ENCODE measurements at regions not wholly inside any gene's neighbourhood (a gene's known extent, or its start where the extent isn't known, plus 50 kb on each side); places are given as distances from the start of the nearest gene placed in this dataset.
A peak's percentile ranks its signal among the peaks of the same experiment; 100 is the strongest.

DNA sequence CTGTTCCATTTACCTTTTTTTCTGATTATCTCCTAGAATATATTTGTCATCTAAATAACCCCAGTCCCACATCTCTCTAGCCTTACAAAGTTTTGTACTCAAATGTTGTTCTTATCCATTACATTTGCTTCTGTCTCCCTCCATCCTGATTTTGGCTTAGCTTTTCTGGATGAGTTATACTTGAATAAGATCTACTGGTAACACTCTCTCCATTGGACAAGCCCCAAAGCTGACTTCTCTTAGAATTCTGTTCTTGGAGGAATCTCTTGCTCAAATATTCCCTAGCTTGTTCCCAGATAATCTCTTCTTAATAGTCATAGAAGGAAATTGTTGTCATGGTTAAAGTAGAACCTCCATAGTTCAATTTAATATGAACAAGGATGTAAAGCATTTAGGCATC is 115.5 kb upstream of the HS3ST1 start:
- peak overlapping the region in 2 of 10 donors; percentile 10 to 49 for H3K27ac ChIP-seq
- TF ChIP-seq, protein P1, sequence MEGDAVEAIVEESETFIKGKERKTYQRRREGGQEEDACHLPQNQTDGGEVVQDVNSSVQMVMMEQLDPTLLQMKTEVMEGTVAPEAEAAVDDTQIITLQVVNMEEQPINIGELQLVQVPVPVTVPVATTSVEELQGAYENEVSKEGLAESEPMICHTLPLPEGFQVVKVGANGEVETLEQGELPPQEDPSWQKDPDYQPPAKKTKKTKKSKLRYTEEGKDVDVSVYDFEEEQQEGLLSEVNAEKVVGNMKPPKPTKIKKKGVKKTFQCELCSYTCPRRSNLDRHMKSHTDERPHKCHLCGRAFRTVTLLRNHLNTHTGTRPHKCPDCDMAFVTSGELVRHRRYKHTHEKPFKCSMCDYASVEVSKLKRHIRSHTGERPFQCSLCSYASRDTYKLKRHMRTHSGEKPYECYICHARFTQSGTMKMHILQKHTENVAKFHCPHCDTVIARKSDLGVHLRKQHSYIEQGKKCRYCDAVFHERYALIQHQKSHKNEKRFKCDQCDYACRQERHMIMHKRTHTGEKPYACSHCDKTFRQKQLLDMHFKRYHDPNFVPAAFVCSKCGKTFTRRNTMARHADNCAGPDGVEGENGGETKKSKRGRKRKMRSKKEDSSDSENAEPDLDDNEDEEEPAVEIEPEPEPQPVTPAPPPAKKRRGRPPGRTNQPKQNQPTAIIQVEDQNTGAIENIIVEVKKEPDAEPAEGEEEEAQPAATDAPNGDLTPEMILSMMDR (IDR thresholded peaks at IDR 0.05) = no peak
- ATAC-seq = no peak

DNA sequence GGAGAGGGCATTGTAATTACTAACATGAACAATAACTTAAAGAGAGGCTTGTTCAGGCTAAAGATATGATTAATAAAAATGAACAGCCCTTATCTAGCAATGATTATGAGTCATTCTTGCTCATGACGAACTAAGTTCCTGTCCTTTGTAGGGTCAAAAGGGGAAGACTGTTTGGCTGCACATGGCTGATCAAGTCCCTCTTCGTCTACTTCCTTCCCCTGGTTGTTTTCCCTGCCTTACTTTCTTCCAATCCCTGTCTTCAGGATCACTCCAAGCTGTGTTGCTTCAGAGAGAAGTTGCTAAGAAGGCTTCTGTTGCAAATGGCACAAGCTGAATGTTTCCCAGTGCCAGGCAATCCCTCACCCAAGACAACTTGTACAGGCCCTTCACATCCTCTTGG is 115.0 kb upstream of the HS3ST1 start:
- H3K9me3 ChIP-seq = no peaks in the 10 kb centered on the region
- intact Hi-C loops (cut with DNase I) = no loop called here
- no peak overlapping the region for H3K4me3 ChIP-seq
- H3K27me3 ChIP-seq = no peaks in the 10 kb centered on the region
- peak in 5 of 8 donors; percentile 44 to 88 (median 49) for ATAC-seq
- 21 to 42% methylated on average over 2 of the region's 2 CpGs for WGBS, 2 donors
- no peak for DNase-seq
- TF ChIP-seq, protein P1 (IDR thresholded peaks at IDR 0.05) = no peak
- H3K36me3 ChIP-seq = no peaks in the 10 kb centered on the region
- peaks cover 0 to 21% (median 7%) of the 10 kb centered on the region in 9 donors for H3K4me1 ChIP-seq
- H3K27ac ChIP-seq = peak overlapping the region in 2 of 10 donors; percentile 10 to 49

More for the DNA sequence above, 115.5 kb upstream of the HS3ST1 start:
- Histone ChIP-seq H3K36me3 (no peaks in the 10 kb centered on the region), H3K9me3 (no peaks in the 10 kb centered on the region), H3K4me3 (no peak overlapping the region), H3K4me1 (peaks cover 0 to 24% (median 7%) of the 10 kb centered on the region in 9 donors), H3K27me3 (no peaks in the 10 kb centered on the region)
- intact Hi-C loops (cut with DNase I) = no loop called here
- DNase-seq = no peak

DNA sequence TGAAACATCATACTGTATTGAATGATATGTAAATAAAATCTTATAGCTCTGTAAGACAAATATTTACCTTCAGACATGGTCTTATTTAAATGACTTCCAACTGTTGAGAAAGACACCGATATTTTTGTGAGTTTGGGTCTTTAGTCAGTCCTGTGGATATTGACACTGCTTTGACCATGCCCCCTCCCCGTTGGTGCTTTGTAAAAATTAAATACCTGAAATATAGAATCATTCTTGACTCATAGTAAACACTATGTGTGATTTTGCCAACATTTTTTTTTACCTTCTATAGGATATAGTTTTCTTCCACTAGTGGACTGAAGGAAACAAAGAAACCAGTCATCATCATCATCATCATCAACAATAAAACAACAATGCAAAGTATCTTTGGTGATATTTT is 114.3 kb upstream of the HS3ST1 start:
- H3K36me3 ChIP-seq = no peaks in the 10 kb centered on the region
- H3K9me3 ChIP-seq = no peaks in the 10 kb centered on the region
- peaks cover 0 to 18% (median 7%) of the 10 kb centered on the region in 9 donors for H3K4me1 ChIP-seq
- intact Hi-C loops (cut with DNase I) = no loop called here
- H3K27ac ChIP-seq = no peak overlapping the region
- no peak for ATAC-seq
- TF ChIP-seq, protein P1 (IDR thresholded peaks at IDR 0.05) = no peak
- WGBS, 2 donors = 91% methylated on average over 2 of the region's 2 CpGs
- H3K4me3 ChIP-seq = no peak overlapping the region
- H3K27me3 ChIP-seq = no peaks in the 10 kb centered on the region
- no peak for DNase-seq

DNA sequence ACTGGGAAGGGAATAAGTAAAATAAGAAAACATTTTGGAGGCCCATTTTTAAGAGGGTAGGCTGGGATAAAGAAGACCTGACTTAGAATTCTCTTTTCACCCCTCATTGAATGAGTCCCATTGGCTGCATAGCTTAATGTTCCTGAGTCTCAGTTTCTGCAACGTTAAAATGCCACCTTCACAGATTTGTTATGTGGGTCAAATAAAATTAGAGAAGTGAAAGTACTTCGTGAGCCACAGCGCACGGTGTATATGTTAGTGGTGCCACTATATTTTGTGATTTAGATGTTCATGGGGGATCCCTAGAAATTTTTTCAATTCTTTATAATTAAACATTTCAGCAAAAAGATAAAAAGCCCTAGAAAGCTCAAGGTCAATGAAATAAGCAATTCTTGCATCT is 109.2 kb upstream of the HS3ST1 start:
- DNase-seq (no peak), ATAC-seq (no peak)
- Histone ChIP-seq H3K9me3 (no peaks in the 10 kb centered on the region), H3K4me3 (no peak overlapping the region), H3K27ac (no peak overlapping the region), H3K4me1 (no peaks in the 10 kb centered on the region), H3K36me3 (no peaks in the 10 kb centered on the region), H3K27me3 (no peaks in the 10 kb centered on the region)
- WGBS, 2 donors = 73 to 79% methylated on average over 4 of the region's 4 CpGs
- intact Hi-C loops (cut with DNase I) = no loop called here
- TF ChIP-seq, protein P1 (IDR thresholded peaks at IDR 0.05) = no peak
